NCI-H1092 (cell line): ENCODE measurements at regions not wholly inside any gene's neighbourhood (a gene's known extent, or its start where the extent isn't known, plus 50 kb on each side); places are given as distances from the start of the nearest gene placed in this dataset.
A peak's percentile ranks its signal among the peaks of the same experiment; 100 is the strongest.

Experiments
- DNase-seq: peaks from one replicate; lab custom pipeline; 2025; lab: John Stamatoyannopoulos, UW

- DNase-seq, result no peak
These were observed 735.2 kb downstream of the GALR1 start for GRCh38 chr18:77984833-77985232.

DNA sequence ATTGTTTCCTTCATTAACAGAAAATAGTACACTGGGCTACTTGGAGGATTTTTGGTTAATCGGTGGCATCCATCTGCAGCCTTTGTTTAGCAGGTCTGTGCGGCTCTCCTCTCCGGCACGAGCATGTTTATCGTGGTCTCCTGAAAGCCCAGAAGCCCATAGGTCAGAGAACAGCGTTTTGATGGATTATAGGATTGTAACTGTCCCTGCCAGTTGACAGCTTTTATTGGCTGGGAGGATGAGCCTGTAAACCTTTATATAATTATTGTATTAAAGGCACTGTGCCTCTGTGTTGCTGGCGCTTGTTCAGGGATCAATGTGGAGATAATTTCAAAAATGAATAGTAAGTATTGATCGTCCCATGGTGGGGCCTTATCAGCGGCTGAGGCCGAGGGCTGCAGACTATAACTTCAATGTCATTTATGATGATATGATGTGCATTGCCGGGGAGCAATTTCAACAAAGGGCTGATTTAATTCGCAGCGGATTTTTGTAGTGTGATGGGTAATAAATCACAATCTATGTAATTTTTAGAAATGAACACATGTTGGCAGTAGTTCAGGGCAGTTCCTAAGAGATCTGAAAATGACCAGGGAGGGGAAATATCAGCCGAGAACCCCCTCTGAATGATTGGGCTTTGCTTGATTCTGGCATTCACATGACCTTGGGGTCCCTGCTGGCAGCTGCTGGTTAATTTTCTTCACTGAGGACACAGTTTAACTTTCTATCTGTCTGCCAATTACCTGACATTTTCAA is 736.1 kb downstream of the GALR1 start:
- no peak for DNase-seq

DNA sequence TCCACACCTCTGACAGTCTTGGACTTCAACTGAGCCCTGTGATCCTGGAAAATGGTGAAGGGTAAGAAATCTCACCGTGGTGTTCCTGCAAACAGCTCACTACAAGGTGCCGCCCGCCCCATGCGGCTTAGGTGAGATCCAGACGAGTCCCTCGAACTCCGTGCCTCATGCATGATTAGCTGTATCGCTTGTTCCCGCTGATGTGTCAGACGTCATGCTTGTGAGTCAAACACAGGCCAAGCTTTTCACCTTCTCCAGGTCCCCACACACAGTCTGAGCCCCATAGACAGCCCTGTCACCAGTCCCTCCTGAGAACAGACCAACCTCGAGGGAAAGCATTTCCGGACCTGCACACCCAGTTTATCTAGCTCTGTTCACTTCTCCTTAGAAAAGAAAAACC is 740.5 kb downstream of the GALR1 start:
- no peak for DNase-seq

GRCh38 chr18:77990901-77991300 is 741.3 kb downstream of the GALR1 start:
- DNase-seq, result no peak

DNA sequence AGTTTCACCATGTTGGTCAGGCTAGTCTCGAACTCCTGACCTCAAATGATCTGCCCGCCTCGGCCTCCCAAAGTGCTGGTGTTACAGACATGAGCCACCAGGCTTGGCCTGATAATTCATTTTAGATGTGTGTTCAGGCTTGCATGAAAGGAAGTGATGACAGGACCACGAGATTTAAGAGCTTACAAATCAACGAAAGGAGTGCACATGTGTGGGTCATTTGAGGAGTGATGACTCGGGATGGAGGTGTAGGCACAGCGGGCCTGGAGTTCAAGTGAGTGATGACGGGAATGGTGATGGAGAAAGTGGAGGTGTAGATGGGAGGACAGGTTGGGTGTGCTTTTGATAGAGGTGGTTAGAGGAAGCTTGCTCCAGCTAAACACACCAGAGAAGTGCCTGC is 742.4 kb downstream of the GALR1 start:
- no peak for DNase-seq

GRCh38 chr18:77993188-77993981 is 743.7 kb downstream of the GALR1 start:
- no peak for DNase-seq

DNA sequence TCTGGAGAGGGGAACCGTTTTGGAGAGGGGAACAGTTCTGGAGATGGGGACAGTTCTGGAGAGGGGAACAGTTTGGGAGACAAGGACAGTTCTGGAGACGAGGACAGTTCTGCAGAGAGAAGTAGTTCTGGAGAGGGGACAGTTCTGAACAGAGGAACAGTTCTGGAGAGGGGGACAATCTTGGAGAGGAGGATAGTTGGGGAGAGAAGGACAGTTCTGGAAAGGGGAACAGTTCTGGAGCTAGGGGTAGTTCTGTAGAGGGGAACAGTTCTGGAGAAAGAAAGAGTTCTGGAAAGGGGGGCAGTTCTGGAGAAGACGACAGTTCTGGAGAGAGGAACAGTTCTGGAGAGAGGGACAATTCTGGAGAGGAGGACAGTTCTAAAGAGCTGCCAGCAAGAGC is 745.9 kb downstream of the GALR1 start:
- DNase-seq, result no peak

- no peak for DNase-seq
These were observed 747.1 kb downstream of the GALR1 start for GRCh38 chr18:77996737-77997136.

DNA sequence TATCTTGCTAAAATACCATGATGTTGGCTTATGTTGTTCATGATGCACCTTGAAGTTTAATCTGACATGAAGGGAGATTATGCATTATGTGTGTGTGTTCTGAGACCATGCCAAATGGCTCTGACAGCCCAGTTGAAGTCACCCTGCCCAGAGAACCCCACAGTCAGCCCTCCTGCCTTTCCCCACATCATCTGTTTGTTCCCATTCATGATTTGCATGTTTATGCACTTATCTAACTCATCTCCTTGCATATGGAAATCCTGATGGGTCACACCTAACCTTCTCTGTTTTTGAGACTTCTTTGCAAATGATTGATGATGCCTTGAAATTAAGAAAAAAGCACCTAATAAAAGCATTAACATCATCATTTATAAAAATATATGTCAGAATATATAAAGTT is 752.2 kb downstream of the GALR1 start:
- no peak for DNase-seq

GRCh38 chr18:78006006-78006773 is 756.5 kb downstream of the GALR1 start:
- no peak for DNase-seq

DNA sequence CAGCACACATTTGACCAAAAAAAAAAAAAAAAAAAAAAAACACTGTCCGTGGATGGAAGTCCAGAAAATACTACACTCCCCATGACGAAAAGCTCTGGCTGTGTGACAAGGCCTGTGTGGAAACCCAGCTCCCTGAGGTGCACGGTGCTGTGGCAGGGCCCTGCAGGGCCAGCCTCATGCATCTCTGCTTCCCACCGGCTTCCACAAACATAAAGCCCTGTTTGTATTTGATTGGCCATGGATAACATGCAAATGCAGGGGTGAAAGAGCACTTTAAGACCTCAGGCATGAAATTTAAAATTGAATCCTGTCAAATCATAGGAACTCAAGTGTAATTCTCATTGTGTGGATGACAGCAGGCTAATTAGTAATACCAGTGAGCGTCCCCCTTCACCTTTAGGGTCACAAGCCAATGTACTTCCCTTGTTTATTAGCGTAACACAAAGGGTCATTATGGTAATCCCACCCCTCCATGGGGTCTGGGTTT is 757.2 kb downstream of the GALR1 start:
- no peak for DNase-seq

- DNase-seq, result no peak
These were observed 760.7 kb downstream of the GALR1 start for GRCh38 chr18:78010363-78010762.

GRCh38 chr18:78017869-78018268 is 768.2 kb downstream of the GALR1 start:
- no peak for DNase-seq

DNA sequence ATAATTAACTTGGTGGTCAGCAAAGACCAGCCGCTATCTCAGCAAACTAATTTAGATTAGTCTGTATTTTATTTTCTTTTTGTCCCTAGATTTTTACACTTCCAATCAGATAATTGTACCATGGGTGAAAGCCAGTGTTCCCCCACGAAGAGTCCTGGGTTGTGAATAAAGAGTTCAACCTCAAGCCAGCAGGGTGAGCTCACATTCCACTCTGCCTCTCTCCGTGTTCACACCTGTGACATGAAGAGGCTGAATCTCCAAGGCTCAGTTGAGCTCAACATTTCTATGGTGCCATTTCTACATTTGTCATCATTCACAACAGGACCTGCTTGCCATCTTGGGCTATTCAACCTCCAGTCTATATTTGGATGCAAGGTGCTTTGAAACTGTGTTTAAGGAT is 771.5 kb downstream of the GALR1 start:
- DNase-seq, result peak; percentile 54

- no peak for DNase-seq
These were observed 781.9 kb downstream of the GALR1 start for GRCh38 chr18:78031589-78031988.

- no peak for DNase-seq
These were observed 782.3 kb downstream of the GALR1 start for GRCh38 chr18:78031991-78032390.

GRCh38 chr18:78032574-78032973 is 782.9 kb downstream of the GALR1 start:
- no peak for DNase-seq

DNA sequence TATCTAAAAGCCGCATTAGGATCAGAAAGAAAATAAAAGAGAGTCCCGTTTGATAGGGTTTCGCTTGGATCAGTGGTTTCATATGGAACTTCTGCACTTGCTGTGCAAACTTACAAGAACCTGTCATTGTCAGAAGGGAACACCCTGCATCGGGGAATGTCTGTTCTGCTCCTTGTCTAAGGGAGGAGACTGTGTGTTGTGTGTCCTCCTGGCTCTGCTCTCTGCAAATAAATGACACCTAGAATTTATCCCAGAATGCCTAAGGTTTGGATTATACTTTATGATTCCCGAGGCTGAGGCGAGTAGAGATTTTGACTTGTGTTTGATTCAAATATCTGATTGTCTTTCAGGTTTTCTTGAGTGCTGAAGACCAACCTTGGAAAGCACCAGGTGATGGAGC is 785.1 kb downstream of the GALR1 start:
- DNase-seq, result no peak

DNA sequence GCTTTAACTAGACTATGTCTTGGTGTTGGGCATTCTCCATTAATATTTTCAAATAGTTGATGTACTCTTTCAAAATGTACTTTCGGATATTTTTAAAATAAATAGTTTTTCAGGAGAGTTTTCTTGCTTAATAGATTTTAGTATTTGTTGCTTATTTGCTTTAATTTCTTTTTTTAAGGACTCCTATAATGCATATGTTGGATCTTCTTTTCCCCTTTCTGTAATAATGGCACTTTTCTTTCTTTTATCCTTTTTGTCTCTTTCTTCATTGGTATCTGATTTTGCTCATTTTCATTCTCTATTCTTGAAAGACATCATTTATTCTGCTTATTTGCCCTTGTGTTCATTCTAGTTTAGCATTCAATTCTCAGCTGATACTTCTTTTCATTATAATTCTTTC is 791.6 kb downstream of the GALR1 start:
- no peak for DNase-seq

DNA sequence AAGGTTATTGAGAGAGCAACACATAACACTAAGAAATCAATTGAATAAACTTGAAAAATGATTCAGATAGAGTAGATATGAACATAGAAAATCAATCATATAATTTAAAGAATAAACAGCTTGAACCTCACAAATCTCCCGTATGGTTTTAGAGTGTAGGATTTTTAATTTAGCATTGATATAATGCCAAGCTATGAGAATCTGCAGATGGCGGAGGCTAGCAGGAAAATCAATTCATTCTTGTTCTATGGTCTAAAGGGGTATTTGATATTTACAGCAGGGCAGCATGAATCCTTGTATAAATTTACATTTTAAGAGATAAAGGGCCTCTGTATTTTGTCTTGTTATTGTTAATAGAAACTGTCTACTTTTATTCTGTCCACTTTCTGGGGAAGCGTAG is 797.0 kb downstream of the GALR1 start:
- peak; percentile 60 for DNase-seq

GRCh38 chr18:78049281-78049680 is 799.6 kb downstream of the GALR1 start:
- no peak for DNase-seq

GRCh38 chr18:78054801-78055200 is 805.2 kb downstream of the GALR1 start:
- no peak for DNase-seq

DNA sequence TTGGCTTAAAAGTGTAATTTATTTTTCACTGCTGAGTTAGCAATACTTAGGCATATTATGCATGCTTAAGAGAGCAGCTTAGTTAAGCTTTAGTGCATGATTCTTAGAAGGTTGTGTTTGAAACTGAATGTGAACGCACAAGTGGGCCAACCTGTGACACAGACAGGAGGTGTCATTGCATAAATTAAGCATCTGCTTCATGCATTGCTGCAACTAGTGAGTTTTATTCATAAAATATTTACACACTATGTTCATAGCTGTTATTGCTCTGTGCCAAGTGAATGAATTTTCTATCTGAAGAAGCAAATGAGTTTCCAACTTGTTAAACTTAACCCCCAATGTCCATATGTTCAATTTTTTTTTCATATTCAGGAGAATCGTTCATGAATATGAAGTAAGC is 806.4 kb downstream of the GALR1 start:
- no peak for DNase-seq
